GM18909 (cell line): ENCODE measurements at regions not wholly inside any gene's neighbourhood (a gene's known extent, or its start where the extent isn't known, plus 50 kb on each side); places are given as distances from the start of the nearest gene placed in this dataset.

Experiments
- ATAC-seq: cut with Tn5 transposase; IDR thresholded peaks from one replicate; pipeline ENCODE4 v1.9.1; 2021; ENCODE audit warnings: mild to moderate bottlenecking; ENCODE audit not compliant: unreplicated experiment, poor library complexity

DNA sequence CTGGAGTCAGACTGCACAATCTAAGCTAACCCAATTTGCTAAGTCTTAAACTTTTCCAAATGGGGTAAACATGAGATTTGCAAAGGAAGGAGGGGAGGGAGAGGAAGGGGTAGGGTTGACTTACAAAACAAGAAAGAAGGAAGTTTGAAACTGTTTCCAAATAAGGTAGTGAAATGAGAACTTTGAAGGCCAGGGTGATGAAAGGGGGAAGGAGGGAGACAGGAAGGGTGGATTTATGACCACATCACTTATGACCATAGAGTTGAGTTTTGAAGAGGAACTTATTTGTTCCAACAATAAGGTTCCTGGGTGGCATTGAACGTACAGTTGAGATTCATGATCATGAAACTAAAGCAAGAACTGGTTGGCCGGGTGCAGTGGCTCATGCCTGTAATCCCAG lies 72.5 kb upstream of the DAPK1 start:
- ATAC-seq = no peak

DNA sequence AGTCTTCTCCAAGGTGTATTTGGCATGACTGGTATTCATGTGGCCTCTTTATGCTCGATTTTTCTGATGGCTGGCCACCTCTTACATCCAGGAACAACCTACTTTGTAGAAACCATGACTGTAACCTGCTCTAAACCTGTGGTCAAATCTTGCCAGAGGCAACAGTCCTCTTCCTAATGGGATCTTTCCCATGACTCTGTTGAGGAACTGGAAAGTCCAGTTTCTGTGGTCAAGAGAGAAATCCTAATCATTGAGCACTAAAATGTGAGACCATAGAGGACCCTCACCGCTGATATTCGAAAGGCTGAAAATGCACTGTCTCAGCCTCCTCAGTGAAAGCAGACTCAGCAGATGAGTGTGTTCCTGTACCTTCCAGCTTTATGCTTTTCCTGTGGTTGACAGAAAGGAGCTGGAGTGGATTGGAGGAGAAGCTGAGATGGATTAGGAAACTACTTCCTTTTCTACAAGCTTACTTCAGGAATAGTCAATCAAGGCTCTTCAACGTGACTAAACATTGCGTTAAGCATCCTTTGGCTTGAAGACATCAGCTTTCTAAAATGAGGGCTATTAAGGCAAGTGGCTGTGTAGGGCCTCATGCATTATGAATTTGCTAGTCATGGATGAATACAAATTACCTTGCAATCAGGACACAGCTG lies 69.7 kb upstream of the DAPK1 start:
- ATAC-seq = no peak

GRCh38 chr9:87428659-87429058 lies 69.0 kb upstream of the DAPK1 start:
- no peak for ATAC-seq

DNA sequence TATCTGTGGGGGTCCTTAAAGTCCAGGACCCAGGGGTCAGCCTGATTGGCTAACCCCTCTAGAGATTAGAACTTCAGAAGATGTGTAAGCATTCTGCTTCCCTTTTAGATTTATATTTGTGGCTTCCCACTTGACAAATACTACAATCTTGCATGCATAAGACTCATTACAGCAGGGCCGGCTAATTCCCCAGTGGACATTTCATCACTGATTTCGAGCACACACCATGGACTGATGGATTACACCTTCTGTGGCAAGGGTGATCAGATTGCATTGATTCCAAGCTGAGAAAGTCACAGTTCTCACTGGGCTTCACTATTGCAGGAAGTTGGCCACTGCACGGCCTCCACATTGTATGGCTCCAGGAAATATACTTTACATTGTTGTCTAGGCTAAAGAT lies 65.8 kb upstream of the DAPK1 start:
- no peak for ATAC-seq

DNA sequence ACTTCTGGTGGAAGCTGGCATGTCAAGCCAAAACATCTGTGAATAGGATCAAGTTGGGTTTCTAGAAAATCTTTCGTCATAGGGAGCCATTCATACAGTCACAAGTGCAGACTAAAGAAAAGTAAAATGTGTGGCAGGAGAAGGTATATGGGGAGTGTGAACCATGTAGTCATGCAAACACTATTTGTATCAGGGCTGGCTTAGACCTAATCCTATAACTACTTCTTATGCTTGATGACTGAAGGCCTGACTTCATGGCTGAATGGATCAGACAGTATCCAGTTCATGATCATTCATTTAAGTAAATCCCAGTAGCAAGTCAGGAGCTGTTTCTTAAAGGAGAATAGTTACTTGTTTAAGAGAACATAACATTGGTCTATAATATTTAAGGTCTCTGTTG lies 63.8 kb upstream of the DAPK1 start:
- no peak for ATAC-seq

GRCh38 chr9:87434366-87434765 lies 63.3 kb upstream of the DAPK1 start:
- no peak for ATAC-seq

GRCh38 chr9:87435189-87435880 lies 62.3 kb upstream of the DAPK1 start:
- ATAC-seq = no peak

DNA sequence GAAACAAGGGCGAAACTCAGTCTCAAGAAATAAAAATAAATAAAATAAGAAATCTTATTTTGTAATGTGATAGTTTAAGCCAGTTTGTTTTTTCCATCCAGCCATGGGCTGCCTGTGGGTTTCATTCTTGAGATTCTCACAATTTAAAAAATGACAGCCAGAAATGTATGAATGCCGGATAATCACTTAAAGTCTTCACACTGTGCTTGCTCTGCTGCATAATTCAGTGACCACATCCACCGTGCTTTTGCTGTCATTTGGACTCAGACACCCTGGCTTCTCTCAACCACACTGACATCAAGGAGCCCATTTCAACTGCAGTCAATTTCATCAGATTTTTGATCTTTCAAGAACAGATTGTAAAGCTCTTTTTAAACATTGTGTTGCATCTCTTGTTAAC lies 61.0 kb upstream of the DAPK1 start:
- ATAC-seq = no peak

GRCh38 chr9:87437966-87438365 lies 59.7 kb upstream of the DAPK1 start:
- no peak for ATAC-seq

- ATAC-seq = no peak
These were observed 56.4 kb upstream of the DAPK1 start for GRCh38 chr9:87441251-87441650.

DNA sequence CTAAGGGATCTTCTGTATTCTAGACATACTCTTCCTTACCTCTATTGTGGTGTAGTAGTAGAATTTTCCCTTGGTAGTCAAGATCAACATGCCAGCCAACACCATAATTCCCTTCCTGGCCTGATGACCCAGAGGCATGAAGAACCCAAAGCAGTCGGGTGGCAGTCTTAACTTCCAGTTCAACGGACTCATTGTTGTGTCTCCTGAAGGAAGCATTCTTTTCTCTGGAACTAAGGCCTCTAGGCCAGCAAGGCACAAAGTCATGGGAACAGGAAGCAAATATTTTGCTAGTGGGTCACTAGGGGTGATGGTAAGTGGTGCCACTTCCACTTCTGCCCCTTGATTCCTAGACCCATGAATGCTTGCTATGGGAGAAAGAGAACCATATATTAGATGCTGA lies 55.2 kb upstream of the DAPK1 start:
- ATAC-seq = no peak

DNA sequence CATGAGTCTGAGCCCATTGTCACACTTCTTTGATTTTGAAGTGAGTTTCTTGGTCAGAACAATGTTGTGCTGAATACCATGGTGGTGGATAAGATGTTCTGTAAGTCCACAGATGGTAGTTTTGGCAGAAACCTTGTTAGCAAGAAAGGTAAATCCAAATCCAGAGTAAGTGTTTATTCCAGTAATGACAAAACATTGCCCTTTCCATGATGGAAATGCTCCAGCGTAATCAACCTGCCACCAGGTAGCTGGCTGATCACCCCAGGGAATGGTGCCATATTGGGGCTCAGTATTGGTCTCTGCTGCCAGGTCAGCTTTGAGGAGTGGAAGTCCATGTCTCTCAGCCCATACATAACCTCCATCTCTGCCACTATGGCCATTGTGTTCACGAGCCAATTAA lies 54.7 kb upstream of the DAPK1 start:
- no peak for ATAC-seq

GRCh38 chr9:87443461-87443860 lies 54.2 kb upstream of the DAPK1 start:
- ATAC-seq = no peak

GRCh38 chr9:87445646-87446045 lies 52.0 kb upstream of the DAPK1 start:
- peak; percentile 90 for ATAC-seq

DNA sequence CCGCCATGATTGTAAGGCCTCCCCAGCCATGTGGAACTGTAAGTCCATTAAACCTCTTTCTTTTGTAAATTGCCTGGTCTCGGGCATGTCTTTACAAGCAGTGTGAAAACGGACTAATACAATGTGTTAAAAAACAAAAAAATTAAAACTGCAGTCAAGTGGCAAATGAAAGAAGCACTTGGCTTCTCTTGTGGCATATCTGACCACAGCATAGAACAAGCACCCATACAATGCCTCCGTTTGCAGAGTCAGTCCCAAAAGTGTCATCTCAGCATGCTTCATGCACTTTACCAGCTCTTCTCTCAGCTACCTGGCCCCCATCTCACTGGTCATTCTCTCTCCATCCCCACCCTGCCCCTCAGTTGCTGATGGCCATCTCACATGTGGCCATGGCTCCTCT lies 51.1 kb upstream of the DAPK1 start:
- ATAC-seq = no peak

GRCh38 chr9:87447547-87448432 lies 49.9 kb upstream of the DAPK1 start:
- no peak for ATAC-seq
